Endodermal cell (in vitro differentiated cells): ENCODE measurements at regions not wholly inside any gene's neighbourhood (a gene's known extent, or its start where the extent isn't known, plus 50 kb on each side); places are given as distances from the start of the nearest gene placed in this dataset.

ENCODE experiments used
- DNase-seq: peaks from one replicate; pipeline ENCODE4 v3.0.0-alpha.2; 2017
- H3K27ac ChIP-seq: 2 replicates; pipeline ENCODE4 v1.5.1; 2013; ENCODE audit warnings: mild to moderate bottlenecking, low read depth, low read length, moderate library complexity
- H3K27me3 ChIP-seq: 2 replicates; pipeline ENCODE4 v1.6.1; 2013; ENCODE audit warnings: mild to moderate bottlenecking, low read length, moderate library complexity; ENCODE audit not compliant: insufficient read depth, control insufficient read depth, poor library complexity, severe bottlenecking
- H3K36me3 ChIP-seq: 2 replicates; pipeline ENCODE4 v1.7.0; 2013; ENCODE audit warnings: mild to moderate bottlenecking, low read length, moderate library complexity; ENCODE audit not compliant: control insufficient read depth, insufficient read depth
- H3K4me1 ChIP-seq: one replicate; pipeline ENCODE4 v1.7.0; 2013; ENCODE audit warnings: low read length; ENCODE audit not compliant: control insufficient read depth, insufficient read depth
- H3K4me3 ChIP-seq: 2 replicates; pipeline ENCODE4 v1.5.1; 2013; ENCODE audit warnings: mild to moderate bottlenecking, low read length, moderate library complexity
- H3K9ac ChIP-seq: 2 replicates; pipeline ENCODE4 v1.6.1; 2013; ENCODE audit warnings: mild to moderate bottlenecking, low read length, moderate library complexity; ENCODE audit not compliant: poor library complexity, severe bottlenecking; ENCODE audit errors: extremely low read depth
- H3K9me3 ChIP-seq: 2 replicates; pipeline ENCODE4 v1.6.1; 2013; ENCODE audit warnings: mild to moderate bottlenecking, low read length, moderate library complexity; ENCODE audit not compliant: control insufficient read depth
- H3K27ac Mint-ChIP-seq: 2 replicates; pipeline ENCODE4 v1.8.0; 2020; ENCODE audit warnings: mixed read lengths
- H3K27me3 Mint-ChIP-seq: 2 replicates; pipeline ENCODE4 v1.8.0; 2021; ENCODE audit warnings: mild to moderate bottlenecking, mixed read lengths; ENCODE audit not compliant: insufficient read depth
- H3K36me3 Mint-ChIP-seq: 2 replicates; pipeline ENCODE4 v1.8.0; 2020; ENCODE audit warnings: low read depth, mixed read lengths
- H3K4me1 Mint-ChIP-seq: 2 replicates; pipeline ENCODE4 v1.8.0; 2020; ENCODE audit warnings: mixed read lengths
- H3K4me3 Mint-ChIP-seq: 2 replicates; pipeline ENCODE4 v1.8.0; 2020; ENCODE audit warnings: mild to moderate bottlenecking, moderate library complexity, mixed read lengths
- H3K9me3 Mint-ChIP-seq: 2 replicates; pipeline ENCODE4 v1.8.0; 2020; ENCODE audit warnings: mild to moderate bottlenecking, mixed read lengths
- WGBS, 2 experiments: methylation state at CpG; one replicate each; pipeline versions ENCODE4 v1.1.5 to v1.1.7; 2013; ENCODE audit warnings: missing lambda C conversion rate in 2 of 2, mixed read lengths in 1 of 2; ENCODE audit not compliant: insufficient coverage in 1 of 2, insufficient read length in 1 of 2; 5-methylcytosine and 5-hydroxymethylcytosine counted together
- TF ChIP-seq, protein P1 (sequence below): fragments of 200-600 bp; sonication (generic); conservative IDR thresholded peaks from 2 replicates; pipeline ENCODE4 v1.5.0; 2021; ENCODE audit warnings: antibody characterized with exemption, mild to moderate bottlenecking

DNA sequence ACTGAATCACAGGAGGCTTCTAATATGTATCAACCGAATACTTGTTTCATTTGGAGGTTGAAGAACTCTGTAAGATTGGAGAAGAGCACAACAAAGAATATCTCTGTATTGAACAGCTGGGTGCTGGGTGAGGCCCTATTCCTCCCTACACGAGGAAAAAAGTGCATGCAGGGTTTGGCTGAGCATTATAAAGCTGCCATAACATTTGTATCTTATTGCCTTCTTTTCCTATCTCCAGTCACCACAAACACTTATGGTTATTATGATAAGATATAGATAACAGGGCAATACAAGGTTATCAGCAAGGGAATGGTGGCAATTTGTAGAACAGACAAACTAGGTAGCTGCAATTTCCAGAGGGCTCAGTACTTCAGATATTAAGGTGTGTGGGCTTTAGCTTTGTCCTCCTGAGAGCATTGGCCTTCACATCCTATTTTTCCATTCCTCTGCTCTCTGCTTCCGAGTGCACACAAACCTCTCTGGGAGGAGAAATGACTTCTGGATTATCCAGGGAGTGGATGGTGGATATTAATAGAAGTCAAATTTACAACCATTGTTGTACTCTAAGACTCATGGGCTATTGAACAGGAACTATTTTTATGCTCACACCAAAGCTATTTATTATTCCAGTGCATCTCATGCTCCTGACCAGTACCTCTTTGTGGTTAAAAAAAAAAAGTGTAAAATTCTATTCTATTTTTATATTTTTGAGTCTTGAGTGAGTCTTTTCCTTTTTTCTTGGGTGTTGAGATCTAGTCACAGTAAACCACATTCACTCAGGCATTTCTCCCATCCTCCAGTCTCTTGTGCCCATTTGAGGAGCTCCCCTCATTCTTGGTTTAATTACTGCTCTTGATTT lies 248.4 kb downstream of the ETAA1 start:
- H3K4me1 Mint-ChIP-seq: peaks cover 12% of the 10 kb centered on the region
- DNase-seq: no peak
- peaks cover 34% of the 10 kb centered on the region for H3K27me3 ChIP-seq
- TF ChIP-seq, protein P1, sequence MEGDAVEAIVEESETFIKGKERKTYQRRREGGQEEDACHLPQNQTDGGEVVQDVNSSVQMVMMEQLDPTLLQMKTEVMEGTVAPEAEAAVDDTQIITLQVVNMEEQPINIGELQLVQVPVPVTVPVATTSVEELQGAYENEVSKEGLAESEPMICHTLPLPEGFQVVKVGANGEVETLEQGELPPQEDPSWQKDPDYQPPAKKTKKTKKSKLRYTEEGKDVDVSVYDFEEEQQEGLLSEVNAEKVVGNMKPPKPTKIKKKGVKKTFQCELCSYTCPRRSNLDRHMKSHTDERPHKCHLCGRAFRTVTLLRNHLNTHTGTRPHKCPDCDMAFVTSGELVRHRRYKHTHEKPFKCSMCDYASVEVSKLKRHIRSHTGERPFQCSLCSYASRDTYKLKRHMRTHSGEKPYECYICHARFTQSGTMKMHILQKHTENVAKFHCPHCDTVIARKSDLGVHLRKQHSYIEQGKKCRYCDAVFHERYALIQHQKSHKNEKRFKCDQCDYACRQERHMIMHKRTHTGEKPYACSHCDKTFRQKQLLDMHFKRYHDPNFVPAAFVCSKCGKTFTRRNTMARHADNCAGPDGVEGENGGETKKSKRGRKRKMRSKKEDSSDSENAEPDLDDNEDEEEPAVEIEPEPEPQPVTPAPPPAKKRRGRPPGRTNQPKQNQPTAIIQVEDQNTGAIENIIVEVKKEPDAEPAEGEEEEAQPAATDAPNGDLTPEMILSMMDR: no peak
- H3K27ac ChIP-seq: no peak overlapping the region
- 80 to 91% methylated on average over 1 to 3 of the region's 3 CpGs for WGBS, 2 experiments
- H3K36me3 Mint-ChIP-seq: no peaks in the 10 kb centered on the region
- H3K4me3 Mint-ChIP-seq: no peak overlapping the region
- H3K36me3 ChIP-seq: no peaks in the 10 kb centered on the region
- H3K9me3 Mint-ChIP-seq: no peaks in the 10 kb centered on the region
- H3K4me1 ChIP-seq: peaks cover 6% of the 10 kb centered on the region
- no peak overlapping the region for H3K9ac ChIP-seq
- H3K9me3 ChIP-seq: peaks cover 17% of the 10 kb centered on the region
- no peak overlapping the region for H3K27ac Mint-ChIP-seq
- no peak overlapping the region for H3K4me3 ChIP-seq
- peaks cover 26% of the 10 kb centered on the region for H3K27me3 Mint-ChIP-seq

DNA sequence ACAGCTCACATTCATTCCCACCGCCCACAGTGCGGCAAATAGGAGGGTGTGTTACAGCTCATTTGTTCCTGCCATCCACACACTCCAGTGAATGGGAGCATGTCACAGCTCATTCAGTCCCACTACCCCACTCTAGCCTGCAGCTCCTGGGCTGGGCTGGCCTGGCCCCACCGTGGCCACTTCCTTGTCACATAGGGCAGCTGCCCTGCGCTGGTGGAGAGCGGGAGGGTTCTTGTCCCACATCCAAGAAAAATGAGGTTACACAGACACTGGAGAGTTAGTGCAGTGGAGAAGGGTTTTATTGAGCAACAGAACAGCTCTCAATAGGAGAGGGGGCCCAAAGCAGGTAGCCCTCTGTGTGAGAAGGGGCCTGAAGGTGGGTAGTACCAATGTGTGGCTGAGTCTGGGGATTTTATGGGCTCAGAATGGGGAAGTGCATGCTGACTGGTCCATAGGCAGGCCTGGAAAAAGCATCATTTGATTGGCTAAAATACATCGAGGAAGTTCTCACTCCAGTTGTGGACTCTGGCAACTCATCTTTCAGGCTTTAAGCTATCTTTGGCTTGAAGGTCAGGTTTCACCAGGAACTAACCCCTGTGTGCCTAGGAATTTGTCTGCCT lies 249.7 kb downstream of the ETAA1 start:
- Histone ChIP-seq H3K4me1 (peaks cover 6% of the 10 kb centered on the region), H3K9ac (no peak overlapping the region), H3K27ac (no peak overlapping the region), H3K9me3 (peaks cover 17% of the 10 kb centered on the region), H3K36me3 (no peaks in the 10 kb centered on the region), H3K4me3 (peak overlapping the region; percentile 58), H3K27me3 (peaks cover 27% of the 10 kb centered on the region)
- Mint-ChIP-seq H3K36me3 (no peaks in the 10 kb centered on the region), H3K9me3 (no peaks in the 10 kb centered on the region), H3K27me3 (peaks cover 21% of the 10 kb centered on the region), H3K4me1 (peaks cover 18% of the 10 kb centered on the region), H3K4me3 (no peak overlapping the region), H3K27ac (no peak overlapping the region)
- peak; percentile 43 for DNase-seq
- WGBS, 2 experiments: 93% methylated on average over 3 to 6 of the region's 6 CpGs
- TF ChIP-seq, protein P1: no peak

DNA sequence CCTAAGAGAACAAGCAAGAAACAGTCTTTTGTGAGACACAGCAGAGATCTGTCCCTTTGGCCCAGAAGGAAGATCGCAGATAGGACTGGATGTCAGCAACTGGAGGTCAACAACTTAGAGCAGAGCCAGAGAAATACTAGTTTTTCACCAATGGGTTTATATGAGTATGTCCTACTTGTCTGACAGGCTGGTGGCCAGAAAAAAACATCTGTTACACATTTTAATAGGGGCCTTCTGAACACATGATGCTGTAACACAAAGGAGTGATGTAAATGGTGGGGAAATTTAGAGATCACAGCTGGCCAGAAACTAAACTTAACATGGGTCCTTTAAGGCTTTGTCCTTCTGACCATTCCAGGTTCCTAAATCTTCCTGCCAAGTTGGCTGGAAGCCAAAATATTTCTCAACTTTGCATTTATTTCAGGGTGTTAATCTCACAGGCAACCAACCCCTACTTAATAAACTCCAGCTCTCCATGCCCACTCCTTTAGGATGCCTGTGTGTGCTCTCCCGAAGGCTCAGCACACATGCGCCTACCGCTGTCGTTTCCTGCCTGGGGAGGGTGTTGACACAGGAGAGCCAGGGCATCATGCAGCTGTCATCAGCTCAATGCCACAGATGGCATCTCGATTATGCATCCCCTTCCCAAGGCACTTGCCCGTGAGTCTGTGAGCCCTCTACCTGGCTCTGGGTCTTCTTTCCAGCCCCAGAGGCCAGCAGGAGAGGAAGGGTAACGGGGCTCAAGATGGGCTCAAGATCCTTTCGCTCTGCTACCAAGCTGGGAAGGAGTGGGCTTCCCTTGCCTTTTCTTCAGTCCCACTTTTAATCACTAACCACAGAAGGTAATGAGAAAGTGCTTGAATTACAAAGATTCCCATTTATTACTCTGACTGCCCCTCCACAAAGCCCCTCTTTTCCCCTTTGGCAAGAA lies 252.5 kb downstream of the ETAA1 start:
- Histone ChIP-seq H3K9ac (no peak overlapping the region), H3K27ac (no peak overlapping the region), H3K4me1 (peaks cover 6% of the 10 kb centered on the region), H3K9me3 (peaks cover 28% of the 10 kb centered on the region), H3K36me3 (no peaks in the 10 kb centered on the region), H3K27me3 (peaks cover 10% of the 10 kb centered on the region), H3K4me3 (no peak overlapping the region)
- WGBS, 2 experiments: 89 to 95% methylated on average over 3 to 9 of the region's 9 CpGs
- H3K27ac Mint-ChIP-seq: no peak overlapping the region
- peaks cover 16% of the 10 kb centered on the region for H3K9me3 Mint-ChIP-seq
- peaks cover 18% of the 10 kb centered on the region for H3K4me1 Mint-ChIP-seq
- TF ChIP-seq, protein P1: no peak
- DNase-seq: peak; percentile 44
- no peaks in the 10 kb centered on the region for H3K36me3 Mint-ChIP-seq
- H3K4me3 Mint-ChIP-seq: no peak overlapping the region
- peaks cover 7% of the 10 kb centered on the region for H3K27me3 Mint-ChIP-seq
